ENCODE measurements at regions not wholly inside any gene's neighbourhood (a gene's known extent, or its start where the extent isn't known, plus 50 kb on each side); places are given as distances from the start of the nearest gene placed in this dataset.

- H3K27ac ChIP-seq = no peak overlapping the region
- intact Hi-C loops (cut with DNase I) = no loop called here
- H3K4me3 ChIP-seq = no peak overlapping the region
- H3K36me3 ChIP-seq = no peaks in the 10 kb centered on the region
- no peaks in the 10 kb centered on the region for H3K27me3 ChIP-seq
- H3K4me1 ChIP-seq = no peaks in the 10 kb centered on the region
- no peak for TF ChIP-seq POLR2A (IDR thresholded peaks at IDR 0.05)
- DNase-seq (ENCODE audit: extremely low spot score in 2 of 2) = no peak
- H3K9me3 ChIP-seq = no peaks in the 10 kb centered on the region
Measured at GRCh38 chr5:60259730-60260129, 366.2 kb upstream of the PDE4D start.

GRCh38 chr5:60257596-60258271 is 364.2 kb upstream of the PDE4D start:
- H3K4me1 ChIP-seq = no peaks in the 10 kb centered on the region
- intact Hi-C loops (cut with DNase I) = no loop called here
- TF ChIP-seq POLR2A (IDR thresholded peaks at IDR 0.05) = no peak

GRCh38 chr5:60256546-60256945 is 363.0 kb upstream of the PDE4D start:
- H3K4me3 ChIP-seq = no peak overlapping the region

More at GRCh38 chr5:60257596-60258271, 364.2 kb upstream of the PDE4D start:
- Histone ChIP-seq H3K36me3 (no peaks in the 10 kb centered on the region), H3K27me3 (no peaks in the 10 kb centered on the region), H3K9me3 (no peaks in the 10 kb centered on the region), H3K4me3 (no peak overlapping the region), H3K27ac (no peak overlapping the region)
- no peak for DNase-seq (ENCODE audit: extremely low spot score in 2 of 2)

GRCh38 chr5:60248901-60249300 is 355.4 kb upstream of the PDE4D start:
- no peak for TF ChIP-seq POLR2AphosphoS5 (IDR thresholded peaks at IDR 0.05; ENCODE audit: insufficient read depth in 1 of 2, low read depth in 1 of 2)
- no peak for TF ChIP-seq CTCF (IDR thresholded peaks at IDR 0.05)
- TF ChIP-seq POLR2A (IDR thresholded peaks at IDR 0.05) = no peak
- Histone ChIP-seq H3K36me3 (no peaks in the 10 kb centered on the region), H3K4me1 (no peaks in the 10 kb centered on the region), H3K4me3 (no peak overlapping the region), H3K9me3 (no peaks in the 10 kb centered on the region), H3K27ac (no peak overlapping the region), H3K27me3 (no peaks in the 10 kb centered on the region)
- intact Hi-C loops (cut with DNase I) = no loop called here
- DNase-seq (ENCODE audit: extremely low spot score in 2 of 2) = no peak

More at GRCh38 chr5:60256546-60256945, 363.0 kb upstream of the PDE4D start:
- Histone ChIP-seq H3K36me3 (no peaks in the 10 kb centered on the region), H3K4me1 (no peaks in the 10 kb centered on the region), H3K27ac (no peak overlapping the region), H3K9me3 (no peaks in the 10 kb centered on the region), H3K27me3 (no peaks in the 10 kb centered on the region)
- intact Hi-C loops (cut with DNase I) = no loop called here
- no peak for DNase-seq (ENCODE audit: extremely low spot score in 2 of 2)
- no peak for TF ChIP-seq CTCF (IDR thresholded peaks at IDR 0.05)
- no peak for TF ChIP-seq POLR2AphosphoS5 (IDR thresholded peaks at IDR 0.05; ENCODE audit: insufficient read depth in 1 of 2, low read depth in 1 of 2)
- no peak for TF ChIP-seq POLR2A (IDR thresholded peaks at IDR 0.05)

- no peak overlapping the region for H3K27ac ChIP-seq
- no peak overlapping the region for H3K4me3 ChIP-seq
- H3K36me3 ChIP-seq = no peaks in the 10 kb centered on the region
- no peaks in the 10 kb centered on the region for H3K9me3 ChIP-seq
- no peaks in the 10 kb centered on the region for H3K27me3 ChIP-seq
- DNase-seq (ENCODE audit: extremely low spot score in 2 of 2) = no peak
- H3K4me1 ChIP-seq = no peaks in the 10 kb centered on the region
- intact Hi-C loops (cut with DNase I) = no loop called here
- no peak for TF ChIP-seq CTCF (IDR thresholded peaks at IDR 0.05)
- TF ChIP-seq POLR2A (IDR thresholded peaks at IDR 0.05) = no peak
- no peak for TF ChIP-seq POLR2AphosphoS5 (IDR thresholded peaks at IDR 0.05; ENCODE audit: insufficient read depth in 1 of 2, low read depth in 1 of 2)
Measured at GRCh38 chr5:60243713-60244112, 350.2 kb upstream of the PDE4D start.

GRCh38 chr5:60232036-60232795 is 338.7 kb upstream of the PDE4D start:
- TF ChIP-seq CTCF (IDR thresholded peaks at IDR 0.05) (no peak), POLR2AphosphoS5 (IDR thresholded peaks at IDR 0.05; ENCODE audit: insufficient read depth in 1 of 2, low read depth in 1 of 2) (no peak), POLR2A (IDR thresholded peaks at IDR 0.05) (no peak)
- Histone ChIP-seq H3K27me3 (no peaks in the 10 kb centered on the region), H3K9me3 (no peaks in the 10 kb centered on the region), H3K4me1 (no peaks in the 10 kb centered on the region), H3K27ac (no peak overlapping the region), H3K36me3 (no peaks in the 10 kb centered on the region), H3K4me3 (no peak overlapping the region)
- intact Hi-C loops (cut with DNase I) = no loop called here
- DNase-seq (ENCODE audit: extremely low spot score in 2 of 2) = no peak
